GM21723 (cell line): ENCODE measurements at regions not wholly inside any gene's neighbourhood (a gene's known extent, or its start where the extent isn't known, plus 50 kb on each side); places are given as distances from the start of the nearest gene placed in this dataset.

Experiments used
- ATAC-seq: cut with Tn5 transposase; IDR thresholded peaks from one replicate; pipeline ENCODE4 v1.9.1; 2021; ENCODE audit warnings: mild to moderate bottlenecking, moderate library complexity; ENCODE audit not compliant: unreplicated experiment

DNA sequence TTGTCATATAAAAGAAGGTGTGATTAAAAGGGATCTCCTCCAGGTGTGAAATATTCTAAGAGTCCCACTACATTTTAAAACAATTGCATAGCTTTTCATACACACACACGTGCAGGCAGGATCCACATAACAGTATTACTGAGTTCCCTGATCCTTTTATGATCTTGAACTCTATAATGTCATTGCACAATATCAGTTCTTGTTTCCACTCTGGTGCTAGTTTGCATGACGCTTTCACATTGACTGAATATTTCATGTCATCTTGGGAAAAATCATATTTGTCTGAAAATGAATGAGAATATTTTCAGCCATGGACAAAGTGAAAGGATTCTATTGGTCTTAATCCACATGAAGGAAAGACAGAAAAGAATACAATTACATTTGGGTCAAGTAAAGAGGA is 703.8 kb downstream of the CDH8 start:
- ATAC-seq: no peak

DNA sequence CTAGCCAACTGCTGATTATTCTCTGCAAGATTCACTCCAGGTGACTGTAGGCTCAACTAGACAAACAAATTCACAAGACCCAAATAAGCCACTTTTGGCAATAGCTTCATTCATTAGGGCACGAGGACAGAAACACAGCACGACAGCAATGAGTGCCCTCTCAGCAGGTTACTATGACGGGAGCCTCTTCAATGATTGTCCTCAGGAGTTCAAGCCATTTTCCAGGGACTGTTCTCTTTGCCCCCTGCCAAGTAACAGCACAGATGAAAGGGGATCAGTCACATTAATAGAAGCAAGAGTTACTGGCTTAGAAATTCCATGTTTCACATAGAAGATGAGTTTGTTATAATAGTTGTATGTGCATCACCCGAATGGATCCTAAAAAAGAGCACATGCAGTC is 712.2 kb downstream of the CDH8 start:
- ATAC-seq: no peak

DNA sequence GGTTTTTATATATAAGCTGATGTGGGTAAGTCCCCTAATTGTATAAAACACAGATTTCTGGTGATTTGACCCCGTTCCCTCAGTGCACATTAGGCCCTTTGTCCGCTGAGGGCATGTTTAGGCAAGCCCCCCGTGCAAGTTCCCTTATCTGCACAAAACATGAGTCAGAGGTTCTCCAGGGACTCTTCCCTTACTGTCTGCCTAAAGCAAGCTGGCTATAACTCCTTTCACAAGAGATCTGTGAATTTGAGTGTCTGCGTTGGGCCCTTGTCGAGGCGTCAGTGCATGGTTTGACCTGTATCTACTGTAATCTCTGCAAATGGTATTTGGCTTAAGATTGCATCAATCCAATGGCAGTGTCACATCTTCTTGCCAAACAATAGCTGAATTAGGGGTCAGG is 712.8 kb downstream of the CDH8 start:
- no peak for ATAC-seq

DNA sequence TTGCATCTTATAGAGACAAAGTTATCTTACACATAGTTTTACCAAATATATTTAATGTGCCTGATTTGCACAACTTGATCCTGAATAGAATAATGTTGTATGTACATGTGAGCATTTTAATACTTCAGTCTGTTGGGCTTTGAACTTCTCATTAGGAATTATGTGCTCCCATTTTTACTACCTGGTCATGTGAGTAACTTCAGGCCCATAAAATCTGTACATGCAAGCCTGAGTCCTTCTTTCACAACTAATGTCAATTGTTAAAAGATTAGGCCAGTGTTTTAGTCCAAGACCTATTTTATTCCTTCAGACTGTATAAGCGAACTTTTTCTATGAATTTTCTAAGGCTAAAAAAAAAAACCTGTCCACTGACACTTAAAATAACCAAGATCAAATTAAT is 715.4 kb downstream of the CDH8 start:
- ATAC-seq: no peak

DNA sequence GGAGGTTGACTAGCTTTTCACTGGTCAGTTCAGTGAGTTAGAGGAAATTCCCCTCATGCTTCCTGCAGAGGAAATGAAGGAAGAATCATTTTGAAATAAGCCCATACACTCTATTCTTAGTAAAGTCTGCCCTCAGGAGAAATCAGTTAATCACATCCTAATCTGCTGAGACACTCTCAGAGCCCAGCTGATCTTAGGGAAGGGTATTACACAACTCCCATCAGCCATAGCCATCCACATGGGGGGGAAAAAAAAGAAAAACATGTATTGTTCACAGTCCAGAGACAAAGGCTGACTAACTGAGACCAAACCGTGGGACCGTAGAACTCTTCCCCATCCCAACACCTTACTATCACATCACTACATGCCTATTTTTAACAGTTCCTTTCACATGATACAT is 722.3 kb downstream of the CDH8 start:
- no peak for ATAC-seq

DNA sequence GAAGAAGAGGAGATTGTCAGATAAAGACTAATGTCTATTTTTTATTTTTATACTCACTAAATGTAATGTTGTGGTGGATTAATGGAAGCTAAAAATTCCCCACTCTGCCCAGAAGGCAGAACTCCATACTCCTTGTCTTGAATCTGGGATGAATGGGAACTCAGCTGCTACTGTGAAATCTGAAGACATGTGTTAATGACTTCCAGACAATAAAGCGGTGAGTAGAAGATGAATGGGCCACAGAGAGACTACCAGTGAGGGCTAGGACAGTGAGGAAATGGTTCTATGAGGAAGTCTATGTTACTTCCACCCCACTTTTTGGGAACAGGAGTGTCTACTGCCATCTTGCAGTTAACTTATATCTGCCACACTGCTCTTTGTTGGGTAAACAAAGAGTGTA is 726.9 kb downstream of the CDH8 start:
- no peak for ATAC-seq

DNA sequence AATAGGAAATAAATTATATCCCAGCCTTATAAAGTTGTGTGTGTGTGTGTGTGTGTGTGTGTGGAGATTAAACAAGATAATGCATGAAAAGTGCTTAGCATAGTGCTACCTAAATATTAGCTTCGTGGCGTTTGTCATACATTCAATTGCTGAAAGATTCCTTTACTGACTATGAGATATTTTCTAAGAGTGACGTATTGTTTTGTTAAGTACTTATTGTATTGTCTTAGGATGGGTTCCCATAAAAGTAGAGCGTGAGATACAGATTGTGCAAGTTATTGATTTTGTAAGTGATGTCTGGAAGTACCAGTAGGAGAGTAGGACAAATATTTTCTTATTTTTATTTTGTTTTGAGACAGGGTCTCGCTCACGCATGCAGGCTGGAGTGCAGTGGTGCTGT is 730.0 kb downstream of the CDH8 start:
- ATAC-seq: no peak

DNA sequence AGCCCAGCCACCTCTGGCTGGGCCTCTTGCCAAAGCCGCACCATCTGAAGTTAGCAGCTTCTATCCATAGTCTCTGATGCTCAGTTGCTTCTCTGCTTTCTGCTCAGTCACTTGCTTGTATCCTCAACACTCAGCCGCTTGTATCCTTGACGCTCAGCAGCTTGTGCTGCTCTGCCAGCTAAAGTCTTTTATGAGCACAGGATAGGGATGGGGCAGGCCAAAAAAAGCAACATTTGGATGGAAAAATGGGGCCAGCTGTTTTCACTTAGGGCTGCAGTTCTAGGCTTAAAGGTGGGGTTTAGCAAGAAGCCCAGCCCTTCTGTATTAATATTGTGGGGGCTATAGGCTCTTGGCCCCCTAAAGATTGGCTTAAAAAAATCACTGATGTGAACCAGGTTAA is 739.4 kb downstream of the CDH8 start:
- no peak for ATAC-seq

DNA sequence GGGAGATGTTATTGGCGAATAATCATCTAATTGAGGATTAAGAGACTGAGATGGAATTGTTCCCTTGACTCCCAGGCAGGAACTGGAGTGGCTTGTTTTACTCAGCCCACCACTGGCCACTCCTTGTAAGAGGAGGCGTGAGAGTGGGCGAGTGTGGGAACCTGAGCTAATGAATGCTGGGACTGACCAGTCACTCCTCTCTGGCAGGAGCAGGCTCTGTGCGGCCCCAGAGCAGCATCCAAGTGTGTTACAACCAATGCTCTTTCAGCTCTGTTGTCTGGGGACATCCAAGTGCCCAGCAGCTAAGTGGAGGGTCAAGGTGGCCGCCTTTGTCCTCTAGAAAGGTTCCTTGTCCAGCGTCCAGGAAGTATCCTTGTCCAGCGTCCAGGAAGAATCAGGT is 739.9 kb downstream of the CDH8 start:
- ATAC-seq: no peak

DNA sequence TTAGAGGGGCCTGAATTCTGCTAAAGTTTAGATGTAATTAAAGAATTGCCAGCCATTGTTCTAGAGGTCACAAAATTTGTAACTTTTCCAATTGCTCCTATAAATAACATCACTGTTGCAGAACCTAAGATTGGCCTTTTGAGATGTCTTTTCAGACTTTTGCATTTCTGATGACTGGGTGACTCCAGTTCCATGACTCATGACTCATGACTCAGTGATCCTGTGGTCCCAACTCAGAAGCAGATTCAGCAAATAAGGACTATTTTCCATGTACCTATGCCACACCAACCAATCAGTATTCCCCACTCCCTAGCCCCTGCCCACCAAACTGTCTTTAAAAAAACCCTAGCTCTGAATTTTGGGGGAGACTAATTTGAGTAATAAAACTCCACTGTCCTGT is 740.9 kb downstream of the CDH8 start:
- ATAC-seq: no peak

DNA sequence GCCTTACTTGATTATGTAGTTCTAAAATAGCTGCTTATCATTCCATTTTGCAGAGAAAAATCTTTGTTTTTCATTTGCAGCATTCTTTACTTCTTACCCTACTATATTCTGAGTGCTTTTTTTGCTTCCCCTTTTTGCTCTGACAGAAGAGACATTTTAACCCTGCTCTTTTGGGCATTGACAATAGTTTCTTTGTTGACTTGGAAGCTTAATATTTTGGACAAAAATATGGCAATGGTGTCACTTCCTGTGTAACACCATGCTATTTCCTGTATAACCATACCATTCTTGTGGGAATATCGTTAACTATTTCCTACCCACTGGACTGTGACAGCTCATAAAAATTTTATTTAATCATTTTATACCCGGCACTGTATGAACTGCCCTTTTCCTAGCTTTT is 747.1 kb downstream of the CDH8 start:
- no peak for ATAC-seq

DNA sequence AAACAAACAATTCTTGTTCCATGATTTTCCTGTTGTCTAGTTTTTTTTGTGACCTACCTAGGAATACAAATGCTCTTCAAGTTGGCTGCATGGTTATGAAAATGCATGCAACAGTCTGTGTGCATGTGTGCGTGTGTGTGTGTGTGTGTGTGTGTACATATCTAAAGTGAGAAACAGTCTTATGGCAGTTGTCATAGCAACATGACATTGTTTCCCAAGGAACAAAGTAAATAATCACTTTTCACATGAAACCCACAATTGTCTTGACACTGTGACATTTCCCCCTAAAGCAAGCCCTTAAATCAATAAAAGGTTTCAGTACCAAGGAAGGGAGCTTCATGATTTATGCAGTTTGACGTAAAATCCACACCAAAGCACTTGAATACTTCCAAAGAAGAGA is 758.4 kb downstream of the CDH8 start:
- no peak for ATAC-seq

DNA sequence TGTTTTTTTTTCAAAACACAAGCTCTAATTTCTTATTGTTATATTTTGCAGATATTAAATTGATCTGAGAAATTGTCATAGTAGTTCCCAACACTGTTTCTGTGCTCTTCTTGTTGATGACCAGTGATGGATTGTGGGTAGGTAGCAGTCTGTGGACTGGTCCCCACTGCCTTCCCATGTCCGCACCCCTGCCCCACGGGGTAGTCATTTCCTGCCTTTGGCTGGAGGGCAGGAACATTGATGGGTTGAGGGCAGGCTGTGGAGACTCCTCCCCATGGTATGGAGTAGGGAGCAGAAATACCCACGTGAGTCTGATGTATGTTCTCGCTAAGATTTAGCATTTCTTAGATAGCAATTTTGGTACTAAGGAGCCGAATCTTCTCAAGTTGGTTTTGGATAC is 762.0 kb downstream of the CDH8 start:
- ATAC-seq: no peak

DNA sequence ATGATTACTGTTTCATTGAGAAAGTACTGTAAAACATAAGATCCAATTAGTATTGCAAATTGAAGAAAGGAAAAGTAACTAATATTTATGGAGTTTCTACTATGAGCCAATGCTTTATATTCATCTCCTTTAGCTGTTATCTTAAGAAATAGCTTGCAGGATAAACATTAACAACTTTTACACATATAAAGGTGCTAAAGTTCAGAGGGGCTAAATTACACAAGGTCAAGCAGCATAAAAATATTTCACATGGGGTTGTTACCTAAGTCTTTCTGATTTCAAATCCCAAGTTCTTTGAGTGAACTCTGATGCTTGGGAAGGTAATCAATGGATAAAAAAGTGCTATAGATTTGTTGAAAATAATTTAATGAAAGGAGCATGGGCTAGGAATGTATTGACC is 765.5 kb downstream of the CDH8 start:
- ATAC-seq: no peak

DNA sequence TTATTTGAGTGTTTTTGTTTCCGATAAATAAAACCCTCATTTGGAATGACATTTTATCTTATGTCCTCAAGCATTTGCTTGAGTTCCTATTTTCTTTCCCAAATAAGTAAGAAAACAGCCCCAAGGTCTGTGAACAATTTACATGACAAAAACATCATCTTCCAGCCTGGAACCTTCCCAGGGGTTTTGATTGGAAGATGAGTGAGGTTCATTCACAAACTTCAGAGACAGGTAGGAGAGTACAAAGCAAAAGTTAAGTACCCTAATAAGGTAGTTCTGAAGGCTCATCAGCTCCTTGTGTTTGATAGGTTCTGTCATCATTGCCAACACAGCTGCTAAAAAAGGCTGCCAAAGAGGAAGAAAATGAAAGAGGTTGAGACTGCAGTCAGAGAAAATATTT is 772.8 kb downstream of the CDH8 start:
- ATAC-seq: no peak

DNA sequence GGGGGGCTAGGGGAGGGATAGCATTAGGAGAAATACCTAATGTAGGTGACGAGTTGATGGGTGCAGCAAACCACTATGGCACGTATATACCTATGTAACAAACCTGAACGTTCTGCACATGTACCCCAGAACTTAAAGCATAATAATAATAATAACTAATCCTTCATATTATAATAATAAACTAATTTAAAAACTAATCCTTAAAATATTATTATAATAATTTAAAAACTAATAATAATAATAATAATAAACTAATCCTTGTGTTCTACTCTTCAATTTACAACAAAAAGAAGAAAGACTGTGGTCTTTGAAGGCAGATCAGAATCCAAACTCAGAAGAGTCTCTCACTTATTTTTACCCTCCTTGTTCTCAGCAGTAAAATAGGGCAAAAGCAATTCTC is 774.9 kb downstream of the CDH8 start:
- ATAC-seq: no peak

DNA sequence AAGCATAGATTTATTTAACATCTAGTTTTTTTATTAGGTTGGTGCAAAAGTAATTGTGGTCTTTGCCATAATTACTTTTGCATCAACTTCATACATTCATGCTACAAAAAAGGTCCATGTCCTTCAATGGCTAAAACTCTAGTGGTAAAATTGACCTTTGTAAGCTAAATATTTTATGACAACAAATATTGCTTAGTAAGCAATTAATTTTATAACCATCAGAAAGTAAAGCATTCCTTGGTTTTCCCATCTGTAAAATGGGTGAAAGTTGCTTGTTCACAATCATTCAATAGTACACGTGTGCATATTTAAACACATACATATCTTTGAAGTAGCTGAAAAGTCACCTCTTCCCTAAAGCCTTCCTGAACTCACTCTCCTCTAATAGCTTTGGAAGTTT is 789.6 kb downstream of the CDH8 start:
- no peak for ATAC-seq

DNA sequence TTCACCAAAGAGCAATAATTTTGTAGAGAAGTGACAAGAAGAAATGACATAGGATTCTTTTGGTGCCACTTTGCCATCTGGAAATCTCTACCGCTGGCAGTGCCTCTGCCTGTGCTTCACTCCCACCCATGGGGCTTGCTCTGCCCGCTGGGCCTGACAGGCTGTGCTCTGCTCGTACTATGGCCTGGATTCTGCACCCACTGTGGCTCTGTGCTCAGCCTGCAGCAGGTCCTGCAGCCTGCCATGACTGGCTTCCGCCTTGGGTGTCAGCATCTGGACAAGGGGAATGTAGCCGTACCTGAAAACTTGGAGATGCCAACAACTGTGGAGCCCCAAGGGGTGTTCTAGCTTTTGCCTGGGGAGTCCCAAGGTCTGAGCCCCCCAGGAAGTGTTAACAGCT is 792.3 kb downstream of the CDH8 start:
- no peak for ATAC-seq

DNA sequence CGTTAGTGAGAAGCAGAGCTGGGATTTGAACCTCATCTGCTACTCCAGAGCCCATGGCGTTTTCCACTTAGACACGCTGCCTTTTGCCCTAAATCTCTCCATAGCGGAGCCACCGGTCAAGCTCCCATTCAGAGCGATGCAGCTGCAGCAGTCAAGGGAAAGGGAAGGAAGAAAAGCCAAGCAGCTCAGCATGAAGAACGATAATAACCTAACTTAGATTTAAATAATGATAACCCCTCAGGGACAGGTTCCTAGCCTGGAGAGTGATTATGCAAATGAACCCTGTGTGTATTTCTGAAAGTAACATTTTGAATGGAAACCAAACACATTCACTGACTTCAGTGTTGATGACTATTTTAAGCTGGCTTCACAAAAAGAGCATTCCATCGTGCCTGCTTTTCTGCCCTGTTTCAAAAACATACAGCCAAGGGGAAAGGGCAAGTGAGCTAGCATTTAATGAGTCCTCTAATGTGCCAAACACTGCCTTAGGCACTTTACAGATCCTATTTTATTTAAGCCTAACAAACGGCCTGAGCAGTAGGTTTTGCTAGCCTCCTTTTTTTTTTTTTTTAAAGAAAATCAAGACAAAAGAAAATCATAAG is 798.3 kb downstream of the CDH8 start:
- no peak for ATAC-seq

DNA sequence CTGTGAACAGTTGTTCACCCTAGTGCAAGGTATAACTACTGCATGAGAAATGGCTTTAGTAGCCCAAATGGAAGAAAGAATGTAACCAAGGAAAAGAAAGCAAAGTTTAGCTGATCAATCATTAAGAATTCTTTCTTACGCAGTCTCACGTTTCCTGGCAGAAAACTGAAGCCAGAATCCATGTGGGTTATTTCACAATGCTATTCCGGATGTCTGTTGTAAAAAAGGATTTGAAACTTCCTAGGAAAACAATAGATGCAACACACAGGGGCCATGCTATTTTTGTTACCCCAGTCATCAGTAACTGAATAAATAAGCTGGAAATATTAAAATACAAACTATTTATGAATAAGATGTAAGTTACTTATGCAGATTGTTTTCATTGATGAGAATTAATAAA is 802.5 kb downstream of the CDH8 start:
- ATAC-seq: no peak

DNA sequence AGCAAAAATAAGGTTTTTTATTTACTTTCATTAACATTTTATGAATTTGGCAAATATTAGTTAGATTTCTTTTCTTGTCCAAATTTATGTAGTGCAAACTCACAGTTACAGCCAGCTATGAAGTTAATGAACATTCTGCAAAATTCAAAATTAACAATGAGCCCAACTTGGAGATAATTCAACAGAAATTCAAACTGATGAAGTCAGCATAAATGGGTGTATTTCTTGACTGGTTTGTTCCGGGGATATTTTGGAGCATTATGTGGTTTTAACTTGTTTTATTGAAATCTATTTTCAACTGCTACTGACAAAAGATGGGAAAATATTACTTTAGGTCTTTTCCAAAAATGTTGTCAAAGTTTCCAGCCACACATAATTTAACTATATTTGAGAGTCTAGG is 807.9 kb downstream of the CDH8 start:
- no peak for ATAC-seq

DNA sequence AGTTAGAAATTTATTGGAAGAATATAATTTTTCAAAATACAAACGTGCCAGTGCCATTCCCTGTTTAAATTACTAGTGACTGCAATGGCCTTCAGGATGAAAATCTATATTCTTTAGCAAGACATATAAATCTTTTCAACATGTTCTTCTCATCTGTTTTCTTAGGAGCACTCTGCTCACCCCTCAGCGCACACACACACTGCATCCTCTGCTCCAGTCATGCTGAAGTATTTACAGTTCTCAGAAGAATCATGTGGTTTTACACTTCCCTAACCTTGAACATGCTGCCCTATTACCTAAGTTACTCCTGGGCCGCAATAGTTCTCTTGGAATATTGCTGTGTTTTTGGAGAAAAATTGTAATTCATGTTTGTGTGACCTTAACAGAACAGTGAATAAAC is 820.6 kb downstream of the CDH8 start:
- ATAC-seq: no peak

DNA sequence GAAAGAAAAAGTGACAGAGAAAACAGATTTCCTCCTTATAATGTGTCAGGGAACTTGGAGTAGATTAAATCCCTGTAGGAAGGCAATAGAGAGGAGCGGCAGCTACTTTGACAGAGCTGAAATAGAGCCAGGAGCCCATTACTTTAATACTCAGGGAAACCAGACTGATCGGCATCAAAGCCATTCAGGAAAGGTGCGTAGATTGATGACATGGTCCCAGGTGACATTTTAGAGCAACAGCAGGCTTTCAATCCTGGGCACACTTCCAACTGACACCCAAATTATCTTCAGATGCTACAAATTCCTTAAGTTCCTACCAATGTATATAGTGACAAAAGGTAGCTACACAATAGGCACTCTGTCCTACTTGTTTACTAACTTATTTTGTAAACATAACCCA is 821.5 kb downstream of the CDH8 start:
- no peak for ATAC-seq

DNA sequence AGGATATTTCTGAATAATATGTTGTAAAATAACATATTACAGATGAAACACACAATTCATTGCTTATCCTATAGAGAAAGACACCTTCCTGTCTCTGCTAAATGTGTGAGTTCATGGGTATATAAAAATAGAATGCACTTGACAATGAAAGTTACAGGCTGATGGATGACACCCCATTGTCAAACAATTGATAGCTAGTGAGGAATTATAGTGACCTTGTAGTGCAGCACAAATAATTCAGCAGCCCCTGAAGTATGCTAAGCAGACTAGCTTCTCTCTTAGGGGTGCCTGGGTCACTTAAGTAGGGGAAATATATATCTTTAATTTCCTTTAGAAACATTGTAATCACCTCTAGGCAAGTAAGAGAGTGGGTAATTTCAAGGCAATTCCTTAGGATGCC is 826.2 kb downstream of the CDH8 start:
- ATAC-seq: no peak
